ENCODE measurements at regions not wholly inside any gene's neighbourhood (a gene's known extent, or its start where the extent isn't known, plus 50 kb on each side); places are given as distances from the start of the nearest gene placed in this dataset.

DNA sequence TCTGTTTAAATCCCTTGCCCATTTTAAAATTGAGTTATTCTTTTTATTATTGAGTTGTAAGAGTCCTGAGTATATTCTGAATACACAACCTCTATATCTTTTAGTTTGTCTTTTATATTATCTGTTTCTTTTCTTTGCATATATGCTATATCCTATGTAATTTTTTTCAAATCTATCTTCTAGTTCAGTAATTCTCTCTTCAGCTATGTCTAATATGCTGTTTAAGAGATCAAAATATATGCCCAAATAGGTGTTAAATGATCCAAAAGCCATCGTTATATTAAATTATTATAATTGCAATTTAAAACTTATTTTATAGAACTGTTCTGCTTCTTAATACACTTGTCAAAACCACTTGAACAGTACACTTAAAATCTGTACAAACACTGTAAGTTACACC lies 107.4 kb upstream of the TSPAN5 start:
- H3K27ac ChIP-seq: no peak overlapping the region
- TF ChIP-seq, protein P1, sequence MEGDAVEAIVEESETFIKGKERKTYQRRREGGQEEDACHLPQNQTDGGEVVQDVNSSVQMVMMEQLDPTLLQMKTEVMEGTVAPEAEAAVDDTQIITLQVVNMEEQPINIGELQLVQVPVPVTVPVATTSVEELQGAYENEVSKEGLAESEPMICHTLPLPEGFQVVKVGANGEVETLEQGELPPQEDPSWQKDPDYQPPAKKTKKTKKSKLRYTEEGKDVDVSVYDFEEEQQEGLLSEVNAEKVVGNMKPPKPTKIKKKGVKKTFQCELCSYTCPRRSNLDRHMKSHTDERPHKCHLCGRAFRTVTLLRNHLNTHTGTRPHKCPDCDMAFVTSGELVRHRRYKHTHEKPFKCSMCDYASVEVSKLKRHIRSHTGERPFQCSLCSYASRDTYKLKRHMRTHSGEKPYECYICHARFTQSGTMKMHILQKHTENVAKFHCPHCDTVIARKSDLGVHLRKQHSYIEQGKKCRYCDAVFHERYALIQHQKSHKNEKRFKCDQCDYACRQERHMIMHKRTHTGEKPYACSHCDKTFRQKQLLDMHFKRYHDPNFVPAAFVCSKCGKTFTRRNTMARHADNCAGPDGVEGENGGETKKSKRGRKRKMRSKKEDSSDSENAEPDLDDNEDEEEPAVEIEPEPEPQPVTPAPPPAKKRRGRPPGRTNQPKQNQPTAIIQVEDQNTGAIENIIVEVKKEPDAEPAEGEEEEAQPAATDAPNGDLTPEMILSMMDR (IDR thresholded peaks at IDR 0.05): no peak
- no peak for TF ChIP-seq ZFX (IDR thresholded peaks at IDR 0.05; ENCODE audit: borderline replicate concordance)

DNA sequence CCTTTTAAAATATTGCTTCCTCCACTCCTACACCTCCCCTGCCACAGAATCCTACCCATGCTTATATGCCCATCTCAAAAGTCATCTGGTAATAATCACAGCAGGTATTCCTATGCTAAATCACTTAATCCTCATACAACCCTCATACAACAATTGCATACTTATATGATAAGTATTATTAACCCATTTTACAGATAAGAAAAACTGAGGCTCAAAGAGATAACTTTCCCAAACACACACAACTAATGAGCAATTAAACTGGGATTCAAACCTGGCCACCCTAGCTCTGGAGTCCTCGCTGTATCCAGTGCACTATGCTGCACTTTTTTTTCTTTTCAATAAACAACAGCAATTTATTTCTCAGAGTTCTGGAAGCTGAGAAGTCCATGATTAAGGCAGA lies 99.8 kb upstream of the TSPAN5 start:
- no peak overlapping the region for H3K27ac ChIP-seq
- TF ChIP-seq, protein P1 (IDR thresholded peaks at IDR 0.05): no peak
- no peak for TF ChIP-seq ZFX (IDR thresholded peaks at IDR 0.05; ENCODE audit: borderline replicate concordance)

DNA sequence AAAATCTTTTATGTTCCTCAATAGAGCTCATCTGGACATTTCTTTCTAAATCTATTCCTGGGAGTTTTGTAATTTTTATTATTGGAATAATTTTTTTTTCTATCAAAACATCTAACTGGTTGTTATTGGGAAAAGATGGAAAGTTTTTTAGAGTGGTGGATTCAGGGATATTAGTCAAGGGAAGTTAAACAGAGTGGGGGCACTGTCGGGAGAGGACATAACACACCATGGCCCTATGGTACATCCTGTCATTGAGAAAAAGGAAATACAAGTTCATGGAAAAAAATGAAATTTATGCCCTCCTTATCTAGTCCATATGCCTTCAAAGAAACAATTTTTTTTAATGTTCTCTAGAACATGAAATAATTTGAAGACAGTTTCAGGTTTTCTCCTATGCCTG lies 96.3 kb upstream of the TSPAN5 start:
- no peak overlapping the region for H3K27ac ChIP-seq
- no peak for TF ChIP-seq ZFX (IDR thresholded peaks at IDR 0.05; ENCODE audit: borderline replicate concordance)
- TF ChIP-seq, protein P1 (IDR thresholded peaks at IDR 0.05): no peak

DNA sequence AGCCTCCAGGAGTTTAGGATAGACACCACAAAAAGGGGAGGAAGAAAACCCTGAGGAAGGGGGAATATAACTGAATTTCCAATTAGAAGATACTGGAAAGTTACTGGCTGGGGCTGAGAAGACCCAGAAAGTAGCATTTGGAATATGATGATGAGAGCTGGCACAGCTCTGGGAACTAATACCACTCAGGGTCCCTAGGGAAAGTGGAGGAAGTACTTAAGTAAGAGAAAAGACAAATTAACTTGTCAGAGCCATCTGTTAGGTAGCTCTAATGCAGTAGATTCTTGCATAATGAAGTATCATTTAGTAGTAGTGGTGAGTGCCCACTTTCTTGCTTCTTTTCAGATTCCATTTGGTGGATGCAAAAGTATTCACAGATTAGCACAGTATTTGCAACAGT lies 90.8 kb upstream of the TSPAN5 start:
- no peak overlapping the region for H3K27ac ChIP-seq
- TF ChIP-seq ZFX (IDR thresholded peaks at IDR 0.05; ENCODE audit: borderline replicate concordance): no peak
- TF ChIP-seq, protein P1 (IDR thresholded peaks at IDR 0.05): no peak

DNA sequence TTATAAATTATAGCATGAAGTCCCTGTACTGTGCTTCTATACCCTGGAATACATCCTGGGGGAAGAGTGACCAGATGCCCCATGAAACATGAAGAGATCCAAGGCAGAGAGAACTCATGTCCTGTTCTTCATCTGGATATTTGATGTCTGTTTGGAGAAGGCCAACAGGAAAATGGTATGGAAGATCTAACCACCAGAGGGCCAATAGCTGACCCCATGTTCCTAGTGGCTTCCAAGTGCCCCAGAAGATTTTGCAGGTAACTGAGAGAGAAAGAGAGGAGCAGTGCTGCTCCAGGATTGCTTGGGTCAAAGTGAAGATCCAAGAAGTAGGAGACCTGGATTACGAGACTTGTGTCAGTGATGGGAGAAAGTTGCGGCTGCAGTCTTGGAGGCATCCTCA lies 90.2 kb upstream of the TSPAN5 start:
- TF ChIP-seq, protein P1 (IDR thresholded peaks at IDR 0.05): no peak
- TF ChIP-seq ZFX (IDR thresholded peaks at IDR 0.05; ENCODE audit: borderline replicate concordance): no peak
- H3K27ac ChIP-seq: no peak overlapping the region

DNA sequence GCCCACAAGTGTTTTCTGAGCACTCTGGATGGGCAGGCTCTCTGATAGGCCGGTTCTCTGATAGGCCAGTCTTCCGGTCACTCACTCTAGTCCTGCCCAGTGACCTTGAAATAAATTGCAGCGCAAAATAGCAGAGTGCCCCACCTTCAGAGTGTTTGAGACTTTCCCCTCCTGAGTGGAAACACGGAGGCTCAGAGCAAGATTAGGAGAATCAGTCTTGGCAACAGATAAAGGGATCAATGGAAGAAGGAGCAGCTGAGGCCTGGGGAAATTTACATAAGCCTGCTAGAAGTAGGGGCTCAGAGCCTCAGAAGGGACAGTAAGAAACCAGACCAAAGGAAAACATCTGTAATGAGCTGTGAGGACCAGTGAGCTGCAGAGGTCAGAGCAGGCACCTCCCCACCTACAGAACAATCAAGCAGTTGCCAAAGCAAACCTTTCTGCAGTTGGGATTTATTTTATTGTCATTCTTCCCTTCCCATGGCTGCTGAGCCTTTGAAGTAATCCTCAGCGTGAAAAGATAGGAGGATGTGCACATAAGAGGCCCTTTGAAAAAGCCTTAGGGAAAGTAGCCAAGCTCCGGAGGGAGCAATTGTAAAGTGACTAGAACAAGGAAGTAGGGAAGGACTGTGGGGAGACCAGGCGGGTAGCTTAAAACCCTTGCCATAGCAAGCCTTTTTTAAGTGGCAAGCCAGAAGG lies 89.1 kb upstream of the TSPAN5 start:
- H3K27ac ChIP-seq: no peak overlapping the region

DNA sequence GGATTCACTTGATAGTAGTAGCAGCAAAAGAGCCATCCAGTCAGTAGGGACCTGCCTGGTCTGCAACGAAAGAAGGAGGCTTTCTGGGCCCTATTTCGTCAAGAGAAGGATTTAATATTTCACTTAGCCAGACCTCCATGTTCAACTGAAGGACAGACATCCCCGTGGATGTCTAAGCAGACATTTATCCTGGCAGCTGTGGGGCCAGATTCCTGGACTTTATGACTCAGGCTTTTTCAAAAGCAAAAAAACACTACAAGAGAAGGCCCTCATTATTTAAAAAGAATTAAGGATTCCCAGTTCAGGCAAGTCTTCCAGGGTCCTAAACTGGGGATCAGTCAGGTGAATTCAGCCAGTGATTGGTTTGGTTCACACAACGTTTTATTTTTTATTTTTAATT lies 88.5 kb upstream of the TSPAN5 start:
- TF ChIP-seq, protein P1 (IDR thresholded peaks at IDR 0.05): no peak
- no peak for TF ChIP-seq ZFX (IDR thresholded peaks at IDR 0.05; ENCODE audit: borderline replicate concordance)
- no peak overlapping the region for H3K27ac ChIP-seq

More for the DNA sequence above, 89.1 kb upstream of the TSPAN5 start:
- no peak for TF ChIP-seq ZFX (IDR thresholded peaks at IDR 0.05; ENCODE audit: borderline replicate concordance)
- TF ChIP-seq, protein P1 (IDR thresholded peaks at IDR 0.05): no peak
